ENCODE measurements at regions not wholly inside any gene's neighbourhood (a gene's known extent, or its start where the extent isn't known, plus 50 kb on each side); places are given as distances from the start of the nearest gene placed in this dataset.
"Not testable (repeated sequence)": the region's sequence is repeated elsewhere in the genome, so short reads cannot be mapped to it uniquely, and the experiment has no call there.

GRCh38 chr5:10886497-10886896 lies 125.5 kb upstream of the DAP start:
- Histone ChIP-seq H2AFZ (no peak overlapping the region), H4K20me1 (ENCODE audit: insufficient read depth) (no peaks in the 10 kb centered on the region), H3K27ac (no peak overlapping the region), H3K4me2 (no peak overlapping the region), H3K4me1 (replicated peaks; ENCODE audit: insufficient read depth) (no peaks in the 10 kb centered on the region), H3K9me2 (ENCODE audit: insufficient read depth) (no peaks in the 10 kb centered on the region), H3K79me2 (ENCODE audit: low read depth) (no peaks in the 10 kb centered on the region), H3K4me3 (no peak overlapping the region), H3K36me3 (ENCODE audit: low read depth) (no peaks in the 10 kb centered on the region), H3F3A (ENCODE audit: insufficient read depth, low read depth) (peaks cover 4% of the 10 kb centered on the region; the same call in 1 of the 2 replicates), H3K27me3 (ENCODE audit: insufficient read depth, low read depth) (no peaks in the 10 kb centered on the region), H3K9me3 (ENCODE audit: insufficient read depth, low read depth) (no peaks in the 10 kb centered on the region)
- TF ChIP-seq EZH2 (IDR thresholded peaks at IDR 0.05; ENCODE audit: low read depth) = no peak
- TF ChIP-seq CTCF (conservative IDR thresholded peaks at IDR 0.05) = no peak
- no TSS peak for BruUV-seq (replicated peaks)
- intact Hi-C loops (cut with micrococcal nuclease; ENCODE audit: unreplicated experiment) = no loop called here
- ChIA-PET POLR2A (ENCODE audit: unreplicated experiment) (no interaction called here), CTCF (no interaction called here)
- DNase-seq = no peak

GRCh38 chr5:10885026-10885425 lies 124.0 kb upstream of the DAP start:
- intact Hi-C loops (cut with micrococcal nuclease; ENCODE audit: unreplicated experiment) = no loop called here
- Histone ChIP-seq H3K4me1 (replicated peaks; ENCODE audit: insufficient read depth) (no peaks in the 10 kb centered on the region), H3K36me3 (ENCODE audit: low read depth) (no peaks in the 10 kb centered on the region), H3F3A (ENCODE audit: insufficient read depth, low read depth) (peaks cover 4% of the 10 kb centered on the region; the same call in 1 of the 2 replicates), H4K20me1 (ENCODE audit: insufficient read depth) (no peaks in the 10 kb centered on the region), H3K4me3 (no peak overlapping the region), H3K9me3 (ENCODE audit: insufficient read depth, low read depth) (no peaks in the 10 kb centered on the region), H3K9me2 (ENCODE audit: insufficient read depth) (no peaks in the 10 kb centered on the region), H3K79me2 (ENCODE audit: low read depth) (no peaks in the 10 kb centered on the region), H2AFZ (no peak overlapping the region), H3K4me2 (no peak overlapping the region), H3K27ac (no peak overlapping the region), H3K27me3 (ENCODE audit: insufficient read depth, low read depth) (no peaks in the 10 kb centered on the region)
- CTCF ChIA-PET = no interaction called here
- no TSS peak for BruUV-seq (replicated peaks)
- peak in 1 of 2 experiments; percentile 52 for DNase-seq
- POLR2A ChIA-PET (ENCODE audit: unreplicated experiment) = no interaction called here
- TF ChIP-seq EZH2 (IDR thresholded peaks at IDR 0.05; ENCODE audit: low read depth) (no peak), CTCF (conservative IDR thresholded peaks at IDR 0.05) (no peak)

- BruUV-seq (replicated peaks); H3K27me3 ChIP-seq (ENCODE audit: insufficient read depth, low read depth); H3K4me2 ChIP-seq; H3K4me3 ChIP-seq; H4K20me1 ChIP-seq (ENCODE audit: insufficient read depth); intact Hi-C loops (cut with micrococcal nuclease; ENCODE audit: unreplicated experiment); DNase-seq; H3K9me3 ChIP-seq (ENCODE audit: insufficient read depth, low read depth); H3K79me2 ChIP-seq (ENCODE audit: low read depth); H3K9me2 ChIP-seq (ENCODE audit: insufficient read depth); H2AFZ ChIP-seq; CTCF ChIA-PET; H3K27ac ChIP-seq; H3K36me3 ChIP-seq (ENCODE audit: low read depth); H3K4me1 ChIP-seq (replicated peaks; ENCODE audit: insufficient read depth); H3F3A ChIP-seq (ENCODE audit: insufficient read depth, low read depth): not testable (repeated sequence)
- POLR2A ChIA-PET (ENCODE audit: unreplicated experiment) = interaction anchor here (0.7 kb wide), 1 partner anchor 123 kb away, joined by 3 read pairs; no protein-coding TSS in a partner anchor
Measured at GRCh38 chr5:10883945-10884344, 122.9 kb upstream of the DAP start.

- Histone ChIP-seq H3K4me1 (replicated peaks; ENCODE audit: insufficient read depth) (no peaks in the 10 kb centered on the region; the same call in 1 of the 2 replicates), H2AFZ (no peak overlapping the region), H4K20me1 (ENCODE audit: insufficient read depth) (no peaks in the 10 kb centered on the region), H3K4me3 (no peak overlapping the region), H3K9me2 (ENCODE audit: insufficient read depth) (no peaks in the 10 kb centered on the region; the same call in 1 of the 2 replicates), H3K79me2 (ENCODE audit: low read depth) (no peaks in the 10 kb centered on the region), H3F3A (ENCODE audit: insufficient read depth, low read depth) (peaks cover 4% of the 10 kb centered on the region; the same call in 1 of the 2 replicates), H3K27me3 (ENCODE audit: insufficient read depth, low read depth) (no peaks in the 10 kb centered on the region), H3K36me3 (ENCODE audit: low read depth) (no peaks in the 10 kb centered on the region), H3K27ac (no peak overlapping the region), H3K4me2 (no peak overlapping the region), H3K9me3 (ENCODE audit: insufficient read depth, low read depth) (no peaks in the 10 kb centered on the region)
- TF ChIP-seq EZH2 (IDR thresholded peaks at IDR 0.05; ENCODE audit: low read depth) (no peak), CTCF (conservative IDR thresholded peaks at IDR 0.05) (no peak)
- BruUV-seq (replicated peaks) = no TSS peak
- intact Hi-C loops (cut with micrococcal nuclease; ENCODE audit: unreplicated experiment) = no loop called here
- CTCF ChIA-PET = no interaction called here
- DNase-seq = no peak
- POLR2A ChIA-PET (ENCODE audit: unreplicated experiment) = no interaction called here
Measured at GRCh38 chr5:10880934-10881333, 119.9 kb upstream of the DAP start.

- H3F3A ChIP-seq (ENCODE audit: insufficient read depth, low read depth) = peaks cover 13% of the 10 kb centered on the region; the same call in 1 of the 2 replicates
- H3K79me2 ChIP-seq (ENCODE audit: low read depth); H3K9me2 ChIP-seq (ENCODE audit: insufficient read depth); H3K27ac ChIP-seq; H4K20me1 ChIP-seq (ENCODE audit: insufficient read depth); H3K36me3 ChIP-seq (ENCODE audit: low read depth); H3K4me2 ChIP-seq; POLR2A ChIA-PET (ENCODE audit: unreplicated experiment); H2AFZ ChIP-seq; BruUV-seq (replicated peaks); CTCF ChIA-PET; DNase-seq; H3K9me3 ChIP-seq (ENCODE audit: insufficient read depth, low read depth); H3K4me3 ChIP-seq; H3K27me3 ChIP-seq (ENCODE audit: insufficient read depth, low read depth); intact Hi-C loops (cut with micrococcal nuclease; ENCODE audit: unreplicated experiment): not testable (repeated sequence)
- peaks cover 16% of the 10 kb centered on the region for H3K4me1 ChIP-seq (replicated peaks; ENCODE audit: insufficient read depth)
Measured at GRCh38 chr5:10876996-10877395, 116.0 kb upstream of the DAP start.
